ENCODE measurements at regions not wholly inside any gene's neighbourhood (a gene's known extent, or its start where the extent isn't known, plus 50 kb on each side); places are given as distances from the start of the nearest gene placed in this dataset.

DNA sequence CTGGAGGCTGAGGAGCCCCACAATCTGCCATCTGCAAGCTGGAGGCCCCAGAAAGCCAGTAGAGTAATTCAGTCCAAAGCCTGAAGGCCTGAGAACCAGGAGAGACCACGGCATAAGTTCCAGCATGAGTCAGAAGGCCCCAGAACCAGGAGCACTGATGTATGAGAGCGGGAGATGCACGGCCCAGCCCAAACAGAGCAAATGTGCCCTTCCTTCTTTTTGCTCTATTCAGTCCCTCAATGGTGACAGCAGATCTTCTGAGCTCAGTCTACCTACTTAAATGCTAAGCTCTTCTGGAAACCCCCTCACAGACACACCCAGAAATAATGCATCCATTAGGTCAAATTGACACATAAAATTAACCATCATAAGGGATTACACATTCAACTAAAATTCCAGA, 277.6 kb downstream of the ATPSCKMT start:
- POLR2A ChIA-PET (ENCODE audit: partially characterized antibody) = interaction anchor here (0.6 kb wide), 1 partner anchor 344 kb away, joined by 3 read pairs; no protein-coding TSS in a partner anchor
- no peak overlapping the region for H3K23ac ChIP-seq (ENCODE audit: insufficient read length)
- H3K27ac ChIP-seq (ENCODE audit: low read depth, low read length) = no peak overlapping the region
- no peak overlapping the region for H3K4me3 ChIP-seq (ENCODE audit: extremely low read depth in 1 of 4, insufficient read depth in 2 of 4, low read depth in 3 of 4, low read length in 4 of 4)
- H2BK20ac ChIP-seq (ENCODE audit: low read length) = no peak overlapping the region
- H4K8ac ChIP-seq (ENCODE audit: extremely low read depth, insufficient read depth, low read length) = no peak overlapping the region
- no peak overlapping the region for H3K18ac ChIP-seq (ENCODE audit: extremely low read depth, low read length)
- H4K5ac ChIP-seq (ENCODE audit: insufficient read length, low read depth, low read length) = no peak overlapping the region
- no peak overlapping the region for H4K91ac ChIP-seq (replicated peaks; ENCODE audit: insufficient read length, low read length)
- H3K36me3 ChIP-seq (ENCODE audit: control insufficient read depth in 2 of 4, insufficient read depth in 4 of 4, low read length in 3 of 4) = no peaks in the 10 kb centered on the region
- no peak overlapping the region for H3K4ac ChIP-seq (replicated peaks; ENCODE audit: insufficient read length, low read depth, low read length)
- H2BK5ac ChIP-seq (ENCODE audit: low read depth, low read length) = no peak overlapping the region
- no peaks in the 10 kb centered on the region for H3K27me3 ChIP-seq (replicated peaks in 1 of 4; ENCODE audit: control insufficient read depth in 3 of 4, extremely low read depth in 1 of 4, insufficient read depth in 3 of 4, low read length in 3 of 4)
- peaks cover 0 to 1% of the 10 kb centered on the region in 2 experiments for H4K20me1 ChIP-seq (replicated peaks in 1 of 2; ENCODE audit: control insufficient read depth in 1 of 2, insufficient read depth in 2 of 2, low read length in 2 of 2)
- H3K79me2 ChIP-seq (ENCODE audit: control insufficient read depth in 1 of 2, insufficient read depth in 2 of 2, low read length in 2 of 2) = no peaks in the 10 kb centered on the region
- no peaks in the 10 kb centered on the region for H3K79me1 ChIP-seq (ENCODE audit: low read depth, low read length)
- CTCF ChIA-PET (ENCODE audit: partially characterized antibody) = interaction anchor here (0.6 kb wide), 1 partner anchor 118 kb away, joined by 3 read pairs; no protein-coding TSS in a partner anchor
- FAIRE-seq = no peak
- no peak overlapping the region for H2AK5ac ChIP-seq (ENCODE audit: low read depth, low read length)
- no peak overlapping the region for H3K4me2 ChIP-seq (ENCODE audit: insufficient read depth in 1 of 2, low read depth in 2 of 2, low read length in 2 of 2)
- no peaks in the 10 kb centered on the region for H3K4me1 ChIP-seq (replicated peaks in 1 of 4; ENCODE audit: control insufficient read depth in 3 of 4, insufficient read depth in 4 of 4, low read length in 3 of 4)
- no peak overlapping the region for H3K9ac ChIP-seq (replicated peaks in 1 of 4; ENCODE audit: extremely low read depth in 1 of 4, low read depth in 3 of 4, low read length in 3 of 4)
- no peaks in the 10 kb centered on the region; a peak in 1 of 4 replicates for H3K9me3 ChIP-seq (ENCODE audit: insufficient read depth in 2 of 2, low read depth in 1 of 2, low read length in 1 of 2)
- no peak overlapping the region for H2BK15ac ChIP-seq (ENCODE audit: low read length)
- H2AFZ ChIP-seq (ENCODE audit: low read length) = no peak overlapping the region
- H3K14ac ChIP-seq (ENCODE audit: insufficient read length) = no peak overlapping the region
- H3K56ac ChIP-seq (replicated peaks; ENCODE audit: insufficient read length, low read depth, low read length) = no peak overlapping the region
- no peak overlapping the region for H2BK120ac ChIP-seq (replicated peaks; ENCODE audit: low read depth, low read length)
- no peak overlapping the region for H2BK12ac ChIP-seq (ENCODE audit: low read depth, low read length)
- no peaks in the 10 kb centered on the region for H3K23me2 ChIP-seq (ENCODE audit: low read depth, low read length)
- no peak for DNase-seq (ENCODE audit: low read depth in 1 of 2, low spot score in 2 of 2)
- no peak for TF ChIP-seq KDM5A (IDR thresholded peaks at IDR 0.05; ENCODE audit: low read length)
- TF ChIP-seq KDM1A (IDR thresholded peaks at IDR 0.05; ENCODE audit: borderline replicate concordance, low read length) = no peak
- no peak for TF ChIP-seq TAF1 (IDR thresholded peaks at IDR 0.05; ENCODE audit: low read depth, low read length)
- TF ChIP-seq GTF2F1 (IDR thresholded peaks at IDR 0.05; ENCODE audit: borderline replicate concordance, low read depth, low read length) = no peak
- TF ChIP-seq ASH2L (IDR thresholded peaks at IDR 0.05; ENCODE audit: low read length) = no peak
- TF ChIP-seq CHD1 (IDR thresholded peaks at IDR 0.05; ENCODE audit: low read depth, low read length) = no peak
- no peak for TF ChIP-seq JUND (IDR thresholded peaks at IDR 0.05; ENCODE audit: low read length)
- TF ChIP-seq HDAC2 (IDR thresholded peaks at IDR 0.05; ENCODE audit: borderline replicate concordance in 1 of 2, low read depth in 2 of 2, low read length in 2 of 2) = no peak
- TF ChIP-seq E2F6 (IDR thresholded peaks at IDR 0.05) = no peak
- TF ChIP-seq SRF (IDR thresholded peaks at IDR 0.05; ENCODE audit: low read depth, low read length) = no peak
- no peak for TF ChIP-seq USF2 (IDR thresholded peaks at IDR 0.05; ENCODE audit: low read length)
- no peak for TF ChIP-seq POLR2A (IDR thresholded peaks at IDR 0.05; ENCODE audit: control extremely low read depth in 1 of 2, low read depth in 2 of 2, low read length in 2 of 2)
- no peak for TF ChIP-seq KDM4A (IDR thresholded peaks at IDR 0.05; ENCODE audit: low read depth, low read length, severe bottlenecking)
- TF ChIP-seq CHD2 (IDR thresholded peaks at IDR 0.05; ENCODE audit: low read length) = no peak
- WGBS, 2 experiments (ENCODE audit: extremely low coverage in 1 of 2, insufficient coverage in 1 of 2, insufficient read length in 1 of 2, insufficient replicate concordance in 2 of 2, low coverage in 1 of 2, low lambda C conversion rate in 2 of 2, missing lambda C conversion rate in 1 of 2) = 85% methylated on average over 3 of the region's 3 CpGs; no CpG with 5 or more reads in 1 of the 2 experiments
